GM12873 (cell line): ENCODE measurements at regions not wholly inside any gene's neighbourhood (a gene's known extent, or its start where the extent isn't known, plus 50 kb on each side); places are given as distances from the start of the nearest gene placed in this dataset.

Source experiments
- CTCF ChIP-seq: IDR thresholded peaks from 2 replicates; pipeline ENCODE4 v1.5.1; 2012; ENCODE audit warnings: low read depth, mild to moderate bottlenecking, moderate library complexity, low read length, control low read depth; ENCODE audit not compliant: insufficient read depth; ENCODE audit errors: missing control alignments

GRCh38 chr1:172940174-172940855, 110.4 kb downstream of the TNFSF18 start:
- no peak for TF ChIP-seq CTCF

GRCh38 chr1:172941471-172941870, 109.3 kb downstream of the TNFSF18 start:
- TF ChIP-seq CTCF = no peak

- no peak for TF ChIP-seq CTCF
Observed at GRCh38 chr1:172941945-172942344, 108.8 kb downstream of the TNFSF18 start.

GRCh38 chr1:172944931-172945330, 105.8 kb downstream of the TNFSF18 start:
- no peak for TF ChIP-seq CTCF

- no peak for TF ChIP-seq CTCF
Observed at GRCh38 chr1:172946814-172947507, 103.8 kb downstream of the TNFSF18 start.

GRCh38 chr1:172948457-172948856, 102.3 kb downstream of the TNFSF18 start:
- no peak for TF ChIP-seq CTCF

- no peak for TF ChIP-seq CTCF
Observed at GRCh38 chr1:172949096-172949495, 101.6 kb downstream of the TNFSF18 start.
